ENCODE measurements at regions not wholly inside any gene's neighbourhood (a gene's known extent, or its start where the extent isn't known, plus 50 kb on each side); places are given as distances from the start of the nearest gene placed in this dataset.
A peak's percentile ranks its signal among the peaks of the same experiment; 100 is the strongest.

DNA sequence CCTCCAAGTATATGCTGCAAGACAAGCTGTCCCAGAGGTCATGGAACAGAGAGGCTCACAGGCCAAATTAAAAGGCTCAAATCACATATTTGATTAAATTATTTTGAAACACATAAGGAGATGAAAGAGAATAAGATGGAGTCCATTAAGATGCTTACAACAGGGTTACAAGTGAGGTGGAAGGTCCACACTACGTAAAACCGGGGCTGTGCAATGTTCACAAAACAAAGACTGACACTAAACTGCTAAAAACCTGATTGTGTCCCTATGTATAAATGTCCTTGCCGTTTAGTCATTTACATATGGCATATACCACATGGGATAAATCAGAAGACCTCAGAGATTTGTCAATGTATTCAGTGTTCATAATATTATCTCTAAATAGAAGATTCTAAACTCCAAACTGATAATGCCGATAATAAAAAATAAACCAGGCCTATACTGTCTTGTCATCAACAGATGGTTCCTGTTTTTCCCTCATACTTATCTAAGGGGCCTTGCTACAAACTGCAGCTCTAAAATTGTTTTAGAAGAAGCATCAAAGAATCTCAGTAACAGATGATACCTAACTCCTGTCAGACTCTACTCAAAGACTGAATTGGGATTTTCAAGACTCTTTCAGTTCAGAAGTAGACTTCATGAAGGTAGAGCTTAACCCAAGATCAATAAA is 51.8 kb upstream of the RIPOR2 start:
- DNase-seq (ENCODE audit: low spot score) (no peak), ATAC-seq (no peak)
- intact Hi-C loops (cut with DNase I), result no loop called here

- DNase-seq (ENCODE audit: low spot score) (no peak), ATAC-seq (no peak)
- intact Hi-C loops (cut with DNase I), result no loop called here
These were observed 52.8 kb upstream of the RIPOR2 start for GRCh38 chr6:24988562-24988961.

- DNase-seq (ENCODE audit: low spot score) (no peak), ATAC-seq (no peak)
- intact Hi-C loops (cut with DNase I), result no loop called here
These were observed 54.6 kb upstream of the RIPOR2 start for GRCh38 chr6:24990236-24990845.

DNA sequence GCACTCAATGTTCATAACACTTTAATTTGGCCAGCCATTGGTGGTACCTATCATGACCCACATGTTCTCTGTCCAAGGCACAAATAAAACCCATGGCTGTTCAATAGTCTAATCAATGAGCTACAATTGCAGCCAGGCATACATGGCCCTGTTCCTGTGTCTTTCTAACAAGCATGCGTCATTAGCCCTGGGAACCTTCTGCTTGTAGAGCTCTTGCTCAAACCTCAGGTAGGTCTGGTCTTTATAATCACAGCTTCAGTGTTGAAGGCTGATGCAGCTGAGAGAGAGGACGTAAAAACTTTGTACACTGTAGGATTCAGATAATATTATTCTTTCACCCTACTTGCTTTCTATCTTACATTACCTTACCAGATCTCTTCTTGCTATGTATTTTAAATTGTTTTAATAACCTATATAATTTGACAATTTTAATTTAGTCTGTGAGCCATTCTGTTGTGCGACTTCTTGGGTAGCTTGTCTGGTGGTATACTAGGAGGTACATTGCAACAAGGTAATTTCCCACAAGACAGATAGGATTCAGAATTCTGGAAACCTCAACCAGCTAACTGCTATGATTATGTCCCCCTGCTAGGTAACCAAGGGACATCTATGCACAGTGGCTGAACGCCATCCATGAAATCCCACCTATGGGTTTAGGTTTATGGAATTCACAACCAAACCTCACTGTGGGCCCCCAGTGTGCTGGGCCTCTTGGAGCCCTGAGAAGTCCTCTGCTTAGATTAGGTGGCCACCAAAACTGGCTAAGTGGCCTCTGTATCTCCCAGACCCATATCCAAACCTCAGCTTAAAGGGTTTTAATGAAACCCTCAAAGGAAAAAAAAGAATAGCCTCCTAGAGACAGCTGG is 55.4 kb upstream of the RIPOR2 start:
- intact Hi-C loops (cut with DNase I), result no loop called here
- DNase-seq (ENCODE audit: low spot score) (no peak), ATAC-seq (no peak)

DNA sequence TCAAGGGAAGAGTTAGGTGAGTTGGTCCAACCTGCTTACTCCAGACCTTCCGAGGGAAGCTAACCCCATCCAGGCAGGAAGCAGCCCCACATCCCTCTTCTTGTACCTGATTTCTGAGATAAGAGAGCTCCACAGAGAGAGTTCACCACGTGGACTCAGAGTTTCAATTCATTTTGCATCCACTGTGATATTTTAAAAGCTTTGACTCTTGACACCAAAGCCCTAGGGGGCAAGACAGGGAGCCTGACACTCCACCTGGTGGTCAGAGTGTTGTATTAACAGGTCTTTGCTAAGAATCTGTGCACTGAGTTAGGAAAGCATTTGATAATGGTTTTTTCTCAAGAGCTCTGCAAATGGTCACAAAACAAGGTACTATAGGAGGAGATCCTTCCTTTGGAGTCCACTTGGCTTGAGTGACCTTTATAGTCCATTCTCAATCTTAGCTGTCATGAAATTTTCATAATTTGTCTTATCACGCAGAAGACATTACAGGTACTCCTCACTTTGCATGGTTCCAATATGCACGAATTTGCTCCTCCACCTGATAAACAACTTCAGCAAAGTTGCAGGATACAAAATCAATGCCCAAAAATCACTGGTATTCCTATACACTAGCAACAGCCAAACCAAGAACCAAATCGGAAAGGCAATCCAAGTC is 56.2 kb upstream of the RIPOR2 start:
- ATAC-seq (peak; percentile 78), DNase-seq (ENCODE audit: low spot score) (no peak)
- intact Hi-C loops (cut with DNase I), result no loop called here

- intact Hi-C loops (cut with DNase I), result no loop called here
- no peak for ATAC-seq
- no peak for DNase-seq (ENCODE audit: low spot score)
These were observed 59.1 kb upstream of the RIPOR2 start for GRCh38 chr6:24994812-24995211.

DNA sequence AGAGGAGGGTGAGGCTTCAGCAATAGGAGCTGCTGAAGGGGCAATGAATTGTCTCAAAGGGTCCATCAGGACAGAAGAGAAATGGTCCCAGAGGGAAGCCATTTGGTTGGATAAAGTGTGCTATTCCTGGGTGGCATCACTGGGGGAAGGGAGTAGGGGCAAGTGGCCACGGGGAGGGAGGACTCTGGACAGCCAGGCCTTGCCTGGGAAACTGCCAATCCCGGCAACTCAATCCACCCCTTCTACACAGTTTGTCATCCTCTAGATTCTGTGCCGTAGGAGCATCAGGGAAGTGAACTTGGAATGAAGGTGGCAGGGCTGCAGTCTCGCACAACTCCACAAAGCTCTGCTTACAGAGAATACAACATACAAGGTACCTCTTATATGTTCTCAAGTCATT is 59.5 kb upstream of the RIPOR2 start:
- no peak for DNase-seq (ENCODE audit: low spot score)
- ATAC-seq, result no peak
- intact Hi-C loops (cut with DNase I), result no loop called here

- intact Hi-C loops (cut with DNase I), result no loop called here
- ATAC-seq, result no peak
- no peak for DNase-seq (ENCODE audit: low spot score)
These were observed 60.6 kb upstream of the RIPOR2 start for GRCh38 chr6:24996269-24996836.

DNA sequence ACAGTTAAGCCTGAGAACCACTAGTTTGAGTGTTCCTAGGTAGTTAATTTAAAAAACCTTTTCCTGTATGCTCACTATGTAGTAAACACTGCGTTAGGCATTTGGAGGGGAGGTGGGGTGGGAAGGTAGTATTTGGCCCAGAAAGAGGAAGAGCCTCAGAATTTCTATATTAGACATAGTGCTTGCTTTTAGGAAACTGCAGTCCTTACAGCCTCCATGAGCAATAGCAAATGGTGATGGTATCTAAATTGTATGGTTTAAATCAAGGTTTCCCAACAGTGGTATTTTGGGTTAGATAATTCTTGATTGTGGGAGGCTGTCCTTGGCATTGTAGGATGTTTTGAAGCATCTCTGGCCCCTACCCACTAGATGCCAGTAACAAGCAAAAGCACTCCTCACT is 61.5 kb upstream of the RIPOR2 start:
- intact Hi-C loops (cut with DNase I), result no loop called here
- DNase-seq (ENCODE audit: low spot score) (no peak), ATAC-seq (no peak)

DNA sequence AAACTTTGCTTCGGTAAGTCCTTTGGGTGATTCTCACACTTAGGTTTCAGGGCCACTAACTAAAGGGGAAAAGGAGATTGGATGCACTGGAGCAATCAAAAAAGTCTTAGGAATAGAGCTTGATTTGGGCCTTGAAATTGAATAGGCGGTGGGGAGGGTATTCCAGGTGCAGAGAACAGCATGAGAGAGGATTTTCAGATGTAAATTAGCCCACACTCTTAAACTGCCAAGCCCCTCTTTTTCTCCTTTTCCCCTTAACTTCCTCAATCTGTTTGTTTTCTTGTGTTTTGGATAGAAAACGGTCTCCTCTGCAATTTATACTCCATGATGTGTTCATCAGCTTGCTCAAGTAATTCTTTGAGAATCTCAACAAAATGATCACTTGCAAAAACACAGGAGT is 62.1 kb upstream of the RIPOR2 start:
- ATAC-seq (no peak), DNase-seq (ENCODE audit: low spot score) (no peak)
- intact Hi-C loops (cut with DNase I), result no loop called here

- no peak for DNase-seq (ENCODE audit: low spot score)
- no peak for ATAC-seq
- intact Hi-C loops (cut with DNase I), result no loop called here
These were observed 66.7 kb upstream of the RIPOR2 start for GRCh38 chr6:25002326-25003091.

- no peak for DNase-seq (ENCODE audit: low spot score)
- no peak for ATAC-seq
- intact Hi-C loops (cut with DNase I), result no loop called here
These were observed 68.6 kb upstream of the RIPOR2 start for GRCh38 chr6:25004357-25004756.

DNA sequence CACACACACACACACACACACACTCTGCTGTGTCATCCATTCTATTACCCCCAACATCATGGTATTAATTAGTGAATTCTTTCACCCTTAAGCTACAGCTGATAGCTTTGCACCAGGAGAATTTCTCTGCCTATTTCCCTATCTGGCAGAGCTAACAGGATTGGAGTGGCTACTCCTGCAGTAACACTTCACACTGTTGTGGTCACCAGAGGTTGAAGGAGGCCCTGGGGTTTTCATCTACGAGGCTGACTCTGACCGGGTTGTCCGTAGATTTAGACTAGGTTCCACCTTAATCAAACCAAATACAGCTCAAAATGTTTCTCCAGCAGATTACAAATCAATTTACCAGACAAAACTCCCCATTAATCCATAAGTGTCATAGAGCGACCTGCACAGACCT is 69.2 kb upstream of the RIPOR2 start:
- ATAC-seq, result no peak
- no peak for DNase-seq (ENCODE audit: low spot score)

GRCh38 chr6:25006075-25006474 is 70.3 kb upstream of the RIPOR2 start:
- no peak for ATAC-seq
- intact Hi-C loops (cut with DNase I), result no loop called here
- no peak for DNase-seq (ENCODE audit: low spot score)

More for the DNA sequence above, 69.2 kb upstream of the RIPOR2 start:
- intact Hi-C loops (cut with DNase I), result no loop called here

- DNase-seq (ENCODE audit: low spot score), result no peak
- intact Hi-C loops (cut with DNase I), result no loop called here
- ATAC-seq, result peak; percentile 82
These were observed 70.8 kb upstream of the RIPOR2 start for GRCh38 chr6:25006565-25007001.

DNA sequence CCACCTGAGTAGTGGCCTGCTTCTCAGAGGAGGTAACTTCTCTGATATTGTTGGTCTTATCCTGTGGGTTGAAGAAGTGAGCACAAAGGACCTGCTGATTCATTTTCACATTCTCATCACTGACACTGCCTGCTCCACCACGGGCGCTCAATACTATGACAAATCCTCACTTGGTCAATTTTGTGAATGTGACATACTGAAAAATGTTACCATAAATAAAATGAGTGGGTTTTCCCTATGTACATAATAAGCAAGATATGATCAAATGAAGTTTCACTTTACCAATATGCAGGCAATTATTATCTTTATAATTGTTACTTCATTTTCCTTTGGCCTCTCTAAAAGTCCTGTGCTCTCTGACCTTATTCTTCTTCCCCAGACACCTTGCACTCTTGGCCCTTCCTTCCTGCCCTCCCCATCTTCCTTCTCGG is 71.5 kb upstream of the RIPOR2 start:
- no peak for DNase-seq (ENCODE audit: low spot score)
- intact Hi-C loops (cut with DNase I), result no loop called here
- ATAC-seq, result no peak

GRCh38 chr6:25008707-25009392 is 73.1 kb upstream of the RIPOR2 start:
- no peak for ATAC-seq
- intact Hi-C loops (cut with DNase I), result no loop called here
- DNase-seq (ENCODE audit: low spot score), result no peak

- intact Hi-C loops (cut with DNase I), result no loop called here
- DNase-seq (ENCODE audit: low spot score) (no peak), ATAC-seq (no peak)
These were observed 73.6 kb upstream of the RIPOR2 start for GRCh38 chr6:25009393-25009710.
